Stimulated activated CD4-positive, alpha-beta T cell treated with anti-CD3 and anti-CD28 coated beads, Interleukin-2, amount 100 ng/mL, for 24 hours (primary cell): ENCODE measurements at regions not wholly inside any gene's neighbourhood (a gene's known extent, or its start where the extent isn't known, plus 50 kb on each side); places are given as distances from the start of the nearest gene placed in this dataset.
A peak's percentile ranks its signal among the peaks of the same experiment; 100 is the strongest.
"Not testable (repeated sequence)": the region's sequence is repeated elsewhere in the genome, so short reads cannot be mapped to it uniquely, and the experiment has no call there.

Experiments used
- DNase-seq, 2 donors: peaks; one replicate each; pipeline ENCODE4 v3.0.0-alpha.2; 2020

- DNase-seq: no peak
These were observed 174.4 kb downstream of the RPIA start for GRCh38 chr2:88865801-88866371.

DNA sequence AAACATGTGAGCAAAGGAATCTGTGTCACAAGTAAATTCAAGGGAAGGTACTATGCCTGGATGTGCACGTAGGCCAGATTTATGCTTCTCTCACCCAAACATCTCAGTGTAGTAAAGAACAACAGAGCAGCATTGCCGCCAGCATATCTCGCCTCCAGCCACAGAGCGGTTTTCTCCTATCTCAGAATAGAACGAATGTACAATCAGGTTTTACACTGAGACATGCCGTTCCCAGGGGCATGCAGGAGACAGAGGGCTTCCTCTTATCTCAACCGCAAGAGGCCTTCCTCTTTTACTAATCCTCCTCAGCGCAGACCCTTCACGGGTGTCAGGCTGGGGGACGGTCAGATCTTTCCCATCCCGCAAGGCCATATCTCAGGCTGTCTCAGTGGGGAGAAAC is 175.3 kb downstream of the RPIA start:
- DNase-seq: no peak

GRCh38 chr2:88868861-88869260 is 177.4 kb downstream of the RPIA start:
- DNase-seq: no peak

DNA sequence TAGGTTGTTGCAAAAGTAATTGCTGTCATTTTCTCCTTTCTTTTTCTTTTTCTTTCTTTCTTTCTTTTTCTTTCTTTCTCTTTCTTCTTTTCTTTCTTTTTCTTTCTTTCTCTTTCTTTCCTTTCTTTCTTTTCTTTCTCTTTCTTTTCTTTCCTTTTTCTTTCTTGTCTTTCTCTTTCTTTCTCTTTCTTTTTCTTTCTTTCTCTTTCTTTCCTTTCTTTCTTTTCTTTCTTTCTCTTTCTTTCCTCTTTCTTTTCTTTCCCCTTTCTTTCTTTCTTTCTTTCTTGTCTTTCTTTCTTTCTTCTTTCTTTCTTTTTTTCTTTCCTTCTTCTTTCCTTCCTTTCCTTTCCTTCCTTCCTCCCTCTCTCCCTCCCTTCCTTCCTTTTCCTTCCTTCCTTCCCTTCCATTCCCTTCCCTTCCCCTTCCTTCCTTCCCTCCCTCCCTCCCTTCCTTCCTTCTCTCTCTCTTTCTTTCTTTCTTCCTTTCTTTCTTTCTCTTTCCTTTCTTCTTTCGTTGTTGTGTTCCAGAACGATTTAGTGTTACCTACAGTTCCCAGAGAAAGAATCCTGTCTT is 178.9 kb downstream of the RPIA start:
- DNase-seq: no peak

- DNase-seq: no peak
These were observed 179.9 kb downstream of the RPIA start for GRCh38 chr2:88871336-88871735.

DNA sequence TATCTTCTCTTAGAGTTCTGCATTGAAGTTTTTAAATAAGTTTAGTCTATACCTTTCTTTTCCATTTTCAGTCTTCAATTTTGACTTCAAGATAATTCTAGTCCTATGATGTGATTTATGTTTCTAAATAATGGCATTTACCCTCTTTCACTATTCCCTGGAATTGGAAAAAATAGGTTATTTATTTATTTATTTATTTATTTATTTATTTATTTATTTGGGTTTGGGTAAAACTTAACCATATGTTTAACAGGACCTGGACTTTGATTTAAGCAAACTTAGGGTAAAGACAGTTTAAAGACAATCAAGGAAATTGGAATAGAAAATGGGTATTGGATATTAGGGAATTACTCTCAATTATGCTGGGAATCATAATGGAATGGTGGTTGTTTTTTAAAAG is 182.1 kb downstream of the RPIA start:
- DNase-seq: no peak

- DNase-seq: peak; percentile 30 to 45
These were observed 182.7 kb downstream of the RPIA start for GRCh38 chr2:88874063-88874657.

- DNase-seq: no peak
These were observed 184.3 kb downstream of the RPIA start for GRCh38 chr2:88875736-88876135.

- DNase-seq: peak; percentile 11 to 27
These were observed 189.0 kb downstream of the RPIA start for GRCh38 chr2:88880441-88880953.

GRCh38 chr2:88885275-88885674 is 193.8 kb downstream of the RPIA start:
- DNase-seq: no peak

DNA sequence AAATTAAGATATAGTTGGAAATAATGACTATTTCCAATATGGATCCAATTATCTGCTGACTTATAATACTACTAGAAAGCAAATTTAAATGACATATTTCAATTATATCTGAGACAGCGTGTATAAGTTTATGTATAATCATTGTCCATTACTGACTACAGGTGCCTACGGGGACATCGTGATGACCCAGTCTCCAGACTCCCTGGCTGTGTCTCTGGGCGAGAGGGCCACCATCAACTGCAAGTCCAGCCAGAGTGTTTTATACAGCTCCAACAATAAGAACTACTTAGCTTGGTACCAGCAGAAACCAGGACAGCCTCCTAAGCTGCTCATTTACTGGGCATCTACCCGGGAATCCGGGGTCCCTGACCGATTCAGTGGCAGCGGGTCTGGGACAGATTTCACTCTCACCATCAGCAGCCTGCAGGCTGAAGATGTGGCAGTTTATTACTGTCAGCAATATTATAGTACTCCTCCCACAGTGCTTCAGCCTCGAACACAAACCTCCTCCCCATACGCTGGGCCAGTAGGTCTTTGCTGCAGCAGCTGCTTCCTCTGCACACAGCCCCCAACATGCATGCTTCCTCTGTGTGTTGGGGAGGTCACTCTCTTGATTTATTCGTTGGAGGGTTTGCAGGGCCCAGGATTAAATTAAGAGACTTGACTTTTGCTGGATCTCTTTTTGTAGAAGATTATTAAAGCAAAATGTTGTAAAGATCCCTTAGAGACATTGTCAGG is 194.4 kb downstream of the RPIA start:
- DNase-seq: no peak

- DNase-seq: not testable (repeated sequence)
These were observed 196.0 kb downstream of the RPIA start for GRCh38 chr2:88887466-88887865.

DNA sequence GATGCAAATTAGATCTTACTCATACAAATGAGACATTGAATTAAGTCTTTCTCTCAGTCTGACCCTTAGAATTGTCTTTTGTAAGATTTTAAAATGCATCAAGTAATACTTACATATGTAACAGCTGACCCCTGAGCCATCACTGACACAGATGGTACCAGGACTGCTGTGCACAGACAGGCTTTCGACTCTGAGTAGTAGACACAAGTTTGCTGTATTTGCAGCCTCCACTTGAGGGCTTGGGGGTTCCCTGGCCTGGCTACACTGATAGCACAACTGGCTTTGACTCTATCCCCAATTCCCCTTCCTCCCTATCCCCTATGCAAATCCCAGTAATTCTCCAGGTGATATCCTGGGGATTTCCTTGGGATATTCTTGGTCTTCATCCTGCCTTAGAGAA is 200.7 kb downstream of the RPIA start:
- no peak for DNase-seq

DNA sequence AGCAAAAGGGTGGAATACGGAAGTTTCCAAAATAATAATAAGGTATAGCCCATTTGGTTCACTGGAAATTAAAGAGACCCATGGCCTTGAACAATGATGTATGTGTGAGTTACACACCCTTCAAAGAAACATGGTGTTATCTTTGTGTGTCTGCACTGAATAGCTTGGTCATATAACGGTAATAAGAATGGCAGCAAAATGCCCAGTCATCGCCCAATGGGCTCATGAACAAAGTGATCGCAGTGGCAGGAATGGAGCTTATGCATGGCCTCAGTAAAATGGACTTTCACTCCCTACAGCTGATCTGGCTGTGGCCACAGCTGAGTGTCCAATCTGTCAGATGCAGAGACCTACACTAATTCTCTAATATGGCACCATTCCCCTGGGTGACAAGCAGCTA is 201.3 kb downstream of the RPIA start:
- DNase-seq: no peak

DNA sequence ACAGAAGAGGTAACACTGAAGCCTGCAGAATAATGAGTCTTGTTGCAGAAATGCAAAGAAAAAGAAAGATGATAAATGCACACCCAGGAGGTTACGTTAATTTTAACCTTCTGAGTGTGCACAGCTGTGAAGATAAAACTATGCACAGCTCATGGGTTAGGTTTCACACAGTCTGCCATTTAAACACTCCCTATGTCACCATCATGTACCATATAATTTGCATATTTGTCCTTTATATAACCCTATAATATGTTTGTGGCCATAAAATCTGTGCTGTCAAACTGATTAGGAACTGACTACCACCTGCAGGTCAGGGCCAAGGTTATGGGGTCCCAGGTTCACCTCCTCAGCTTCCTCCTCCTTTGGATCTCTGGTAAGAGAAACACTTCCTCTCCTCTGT is 205.5 kb downstream of the RPIA start:
- DNase-seq: no peak

DNA sequence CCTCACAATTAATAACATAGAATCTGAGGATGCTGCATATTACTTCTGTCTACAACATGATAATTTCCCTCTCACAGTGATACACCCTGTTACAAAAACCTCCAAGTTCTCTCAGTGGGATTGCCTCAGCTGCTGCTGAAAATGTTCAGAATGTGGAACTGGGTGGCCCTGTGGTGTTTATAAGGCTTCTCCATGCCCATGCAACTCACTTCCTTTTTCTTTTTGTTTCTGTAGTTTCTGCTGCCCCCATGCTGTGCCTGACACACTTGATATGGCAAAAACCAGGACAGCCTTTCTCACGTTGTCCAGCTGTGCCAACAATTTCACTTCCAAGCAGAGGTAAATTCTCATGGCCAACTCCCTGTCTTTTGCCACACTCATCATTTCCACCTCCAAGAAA is 206.2 kb downstream of the RPIA start:
- DNase-seq: no peak

DNA sequence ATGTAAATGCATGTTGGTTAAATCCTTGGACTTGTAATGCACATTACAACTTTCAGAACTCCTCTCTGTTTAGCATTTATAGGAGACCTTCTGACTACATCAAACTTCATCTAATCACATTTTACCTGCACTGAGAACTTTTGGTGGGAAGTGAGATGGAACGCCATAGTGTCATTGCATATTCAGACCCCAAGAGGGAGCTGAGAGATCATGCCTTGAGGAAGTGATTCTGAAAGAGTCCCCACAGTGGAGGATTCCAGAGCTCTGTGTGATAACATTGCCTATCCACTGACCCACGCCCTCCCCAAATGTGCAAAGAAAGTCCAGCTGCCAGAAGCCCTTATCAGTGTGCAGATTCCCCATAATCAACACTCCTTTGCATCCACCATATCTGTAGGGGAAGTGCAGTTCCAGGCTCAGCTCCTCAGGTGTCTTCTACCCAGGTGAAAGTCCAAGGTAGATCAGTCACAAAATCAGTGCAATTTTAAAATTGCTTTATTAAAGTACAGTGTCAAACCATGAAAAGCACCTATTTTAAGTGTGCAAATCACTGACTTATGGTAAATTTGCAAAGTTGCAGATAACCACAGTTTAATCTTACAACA is 212.4 kb downstream of the RPIA start:
- no peak for DNase-seq

DNA sequence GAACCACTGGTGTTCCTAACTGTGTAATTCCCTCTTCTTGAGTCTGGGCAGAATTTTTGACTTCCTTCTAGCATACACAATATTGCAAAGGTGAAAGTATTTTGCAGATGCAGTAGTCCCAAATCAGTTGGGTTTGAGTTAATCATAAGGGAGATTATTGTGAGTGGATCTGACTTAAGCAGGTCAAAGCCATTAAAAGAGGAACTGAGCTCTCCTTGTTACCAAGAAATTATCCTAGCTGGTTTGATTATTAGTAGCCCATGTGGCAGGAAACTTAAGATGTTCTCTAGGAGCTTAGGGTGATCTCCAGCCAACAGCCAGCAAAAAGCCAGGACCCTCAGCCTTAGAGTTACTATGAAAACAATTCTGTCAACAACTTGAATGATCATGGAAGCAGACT is 221.8 kb downstream of the RPIA start:
- DNase-seq: no peak

- DNase-seq: no peak
These were observed 227.7 kb downstream of the RPIA start for GRCh38 chr2:88919087-88919738.

DNA sequence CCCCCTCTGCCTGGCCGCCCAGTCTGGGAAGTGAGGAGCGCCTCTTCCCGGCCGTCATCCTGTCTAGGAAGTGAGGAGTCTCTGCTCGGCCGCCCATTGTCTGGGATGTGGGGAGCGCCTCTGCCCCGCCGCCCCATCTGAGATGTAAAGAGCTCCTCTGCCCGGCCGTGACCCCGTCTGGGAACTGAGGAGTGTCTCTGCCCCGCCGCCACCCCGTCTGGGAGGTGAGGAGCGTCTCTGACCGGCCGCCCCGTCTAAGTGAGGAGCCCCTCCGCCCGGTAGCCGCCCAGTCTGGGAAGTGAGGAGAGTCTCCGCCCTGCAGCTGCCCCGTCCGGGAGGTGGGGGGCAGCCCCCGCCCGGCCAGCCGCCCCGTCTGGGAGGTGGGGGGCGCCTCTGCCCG is 228.9 kb downstream of the RPIA start:
- not testable (repeated sequence) for DNase-seq

GRCh38 chr2:88924533-88924932 is 233.1 kb downstream of the RPIA start:
- no peak for DNase-seq

GRCh38 chr2:88925770-88926462 is 234.4 kb downstream of the RPIA start:
- DNase-seq: no peak
